ENCODE measurements at regions not wholly inside any gene's neighbourhood (a gene's known extent, or its start where the extent isn't known, plus 50 kb on each side); places are given as distances from the start of the nearest gene placed in this dataset.

GRCh38 chr3:82938821-82939328 is 1177.4 kb upstream of the GBE1 start:
- DNase-seq = no peak

- DNase-seq = no peak
Observed at GRCh38 chr3:82927309-82928253, 1166.1 kb upstream of the GBE1 start.

- DNase-seq = no peak
Observed at GRCh38 chr3:82891028-82891427, 1129.6 kb upstream of the GBE1 start.

- no peak for DNase-seq
Observed at GRCh38 chr3:82883072-82883471, 1121.6 kb upstream of the GBE1 start.

- DNase-seq = no peak
Observed at GRCh38 chr3:82875401-82875800, 1114.0 kb upstream of the GBE1 start.

GRCh38 chr3:82839871-82840270 is 1078.4 kb upstream of the GBE1 start:
- DNase-seq = no peak

GRCh38 chr3:82834098-82834497 is 1072.7 kb upstream of the GBE1 start:
- DNase-seq = no peak

GRCh38 chr3:82824491-82824890 is 1063.0 kb upstream of the GBE1 start:
- DNase-seq = no peak

- no peak for DNase-seq
Observed at GRCh38 chr3:82816086-82816485, 1054.6 kb upstream of the GBE1 start.

GRCh38 chr3:82815417-82816058 is 1054.1 kb upstream of the GBE1 start:
- no peak for DNase-seq

- no peak for DNase-seq
Observed at GRCh38 chr3:82814660-82815059, 1053.2 kb upstream of the GBE1 start.

GRCh38 chr3:82807781-82808180 is 1046.3 kb upstream of the GBE1 start:
- no peak for DNase-seq

- DNase-seq = no peak
Observed at GRCh38 chr3:82802501-82802900, 1041.1 kb upstream of the GBE1 start.

- no peak for DNase-seq
Observed at GRCh38 chr3:82800248-82800647, 1038.8 kb upstream of the GBE1 start.

- no peak for DNase-seq
Observed at GRCh38 chr3:82796765-82797164, 1035.3 kb upstream of the GBE1 start.

- DNase-seq = no peak
Observed at GRCh38 chr3:82791241-82791640, 1029.8 kb upstream of the GBE1 start.

GRCh38 chr3:82790307-82791097 is 1029.1 kb upstream of the GBE1 start:
- DNase-seq = no peak

GRCh38 chr3:82783194-82783593 is 1021.7 kb upstream of the GBE1 start:
- no peak for DNase-seq

- no peak for DNase-seq
Observed at GRCh38 chr3:82773207-82773606, 1011.8 kb upstream of the GBE1 start.

GRCh38 chr3:82764521-82764920 is 1003.1 kb upstream of the GBE1 start:
- DNase-seq = no peak

- no peak for DNase-seq
Observed at GRCh38 chr3:82761858-82762257, 1000.4 kb upstream of the GBE1 start.

- DNase-seq = no peak
Observed at GRCh38 chr3:82745544-82745943, 984.1 kb upstream of the GBE1 start.

- DNase-seq = no peak
Observed at GRCh38 chr3:82743196-82743595, 981.8 kb upstream of the GBE1 start.

All from midbrain (tissue), 1 donor.